ENCODE measurements at regions not wholly inside any gene's neighbourhood (a gene's known extent, or its start where the extent isn't known, plus 50 kb on each side); places are given as distances from the start of the nearest gene placed in this dataset.

DNA sequence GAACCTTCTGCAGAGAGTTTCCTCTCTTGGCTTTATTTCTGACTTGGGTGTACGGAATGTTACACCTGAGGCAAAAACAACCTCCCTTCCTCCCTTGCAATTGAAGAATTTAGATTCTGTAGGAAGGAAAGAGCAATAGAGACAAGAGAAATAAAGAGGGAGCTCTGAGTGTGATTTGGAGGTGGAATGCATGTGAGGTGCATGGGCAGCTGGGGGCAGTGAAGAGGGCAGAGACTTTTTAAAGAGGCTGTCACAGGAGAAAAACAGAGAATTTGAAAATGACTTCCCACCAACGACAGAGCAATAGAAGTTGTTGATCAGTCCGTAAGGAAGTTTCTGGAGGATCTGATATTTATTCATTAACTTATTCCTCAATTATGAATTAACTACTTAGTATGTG, 172.0 kb upstream of the B3GALT2 start:
- no peak for DNase-seq (ENCODE audit: low read depth)
- TF ChIP-seq, protein P1, sequence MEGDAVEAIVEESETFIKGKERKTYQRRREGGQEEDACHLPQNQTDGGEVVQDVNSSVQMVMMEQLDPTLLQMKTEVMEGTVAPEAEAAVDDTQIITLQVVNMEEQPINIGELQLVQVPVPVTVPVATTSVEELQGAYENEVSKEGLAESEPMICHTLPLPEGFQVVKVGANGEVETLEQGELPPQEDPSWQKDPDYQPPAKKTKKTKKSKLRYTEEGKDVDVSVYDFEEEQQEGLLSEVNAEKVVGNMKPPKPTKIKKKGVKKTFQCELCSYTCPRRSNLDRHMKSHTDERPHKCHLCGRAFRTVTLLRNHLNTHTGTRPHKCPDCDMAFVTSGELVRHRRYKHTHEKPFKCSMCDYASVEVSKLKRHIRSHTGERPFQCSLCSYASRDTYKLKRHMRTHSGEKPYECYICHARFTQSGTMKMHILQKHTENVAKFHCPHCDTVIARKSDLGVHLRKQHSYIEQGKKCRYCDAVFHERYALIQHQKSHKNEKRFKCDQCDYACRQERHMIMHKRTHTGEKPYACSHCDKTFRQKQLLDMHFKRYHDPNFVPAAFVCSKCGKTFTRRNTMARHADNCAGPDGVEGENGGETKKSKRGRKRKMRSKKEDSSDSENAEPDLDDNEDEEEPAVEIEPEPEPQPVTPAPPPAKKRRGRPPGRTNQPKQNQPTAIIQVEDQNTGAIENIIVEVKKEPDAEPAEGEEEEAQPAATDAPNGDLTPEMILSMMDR (IDR thresholded peaks at IDR 0.05; ENCODE audit: control insufficient read depth, insufficient read depth, low read depth, low read length, missing control alignments) = no peak
- H3K4me3 ChIP-seq (ENCODE audit: control insufficient read depth, low read depth, low read length) = no peak overlapping the region

DNA sequence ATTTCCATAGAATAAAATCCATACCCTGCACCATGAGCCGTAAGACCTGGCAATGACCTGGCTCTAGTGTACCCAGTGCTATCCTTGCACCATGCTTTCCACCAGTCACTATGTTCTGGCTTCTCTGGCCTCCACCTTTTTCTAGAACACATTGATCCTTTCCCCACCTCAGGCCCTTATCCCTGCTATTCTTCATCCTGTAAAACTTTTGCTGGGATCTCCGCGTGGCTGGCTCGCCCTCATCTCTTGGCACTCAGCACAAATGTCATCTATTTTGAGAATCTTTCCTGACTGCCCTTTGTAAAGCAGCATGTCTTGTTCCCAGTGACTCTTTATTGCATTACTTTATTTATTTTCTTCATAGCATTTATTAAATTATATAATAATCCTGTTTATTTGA, 169.8 kb upstream of the B3GALT2 start:
- H3K4me3 ChIP-seq (ENCODE audit: control insufficient read depth, low read depth, low read length) = no peak overlapping the region
- TF ChIP-seq, protein P1 (IDR thresholded peaks at IDR 0.05; ENCODE audit: control insufficient read depth, insufficient read depth, low read depth, low read length, missing control alignments) = no peak
- no peak for DNase-seq (ENCODE audit: low read depth)

DNA sequence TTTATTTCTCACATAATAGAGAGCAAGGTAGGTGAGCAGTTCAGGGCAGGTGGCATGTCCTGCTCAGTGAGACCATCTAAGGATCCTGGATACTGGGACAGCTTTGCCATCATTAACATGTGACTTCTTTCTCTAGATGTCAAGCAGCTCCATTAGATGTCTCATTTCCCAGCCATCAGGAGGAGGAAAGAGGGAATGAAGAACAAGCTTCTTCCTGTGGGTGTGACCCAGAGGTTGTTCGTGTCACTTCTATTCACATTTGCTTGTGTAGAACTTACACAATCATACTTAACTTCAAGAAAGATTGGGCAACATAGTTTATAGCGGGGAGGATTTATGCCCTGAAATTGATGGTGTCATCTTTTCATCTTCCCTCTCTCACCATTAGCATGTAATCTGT, 169.2 kb upstream of the B3GALT2 start:
- TF ChIP-seq, protein P1 (IDR thresholded peaks at IDR 0.05; ENCODE audit: control insufficient read depth, insufficient read depth, low read depth, low read length, missing control alignments) = no peak
- no peak for DNase-seq (ENCODE audit: low read depth)

DNA sequence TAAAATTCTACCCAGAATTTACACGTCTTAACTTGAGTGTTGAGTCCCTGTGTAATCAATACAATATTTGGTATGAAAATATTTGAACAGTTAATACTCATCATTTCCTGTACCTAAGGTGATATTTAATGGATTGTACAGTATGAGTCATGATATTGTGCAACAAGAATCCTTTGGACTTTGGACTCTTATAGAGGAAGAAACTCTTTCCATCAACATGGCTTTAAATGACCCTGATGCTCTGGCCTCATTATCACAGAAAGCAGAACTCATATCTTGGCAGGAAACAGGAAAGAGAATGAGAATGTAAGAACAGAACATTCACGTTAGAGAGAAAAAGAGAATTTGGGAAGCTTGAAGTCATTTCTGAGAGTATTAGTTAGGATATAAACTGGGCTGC, 168.8 kb upstream of the B3GALT2 start:
- no peak for DNase-seq (ENCODE audit: low read depth)
- no peak overlapping the region for H3K4me3 ChIP-seq (ENCODE audit: control insufficient read depth, low read depth, low read length)
- TF ChIP-seq, protein P1 (IDR thresholded peaks at IDR 0.05; ENCODE audit: control insufficient read depth, insufficient read depth, low read depth, low read length, missing control alignments) = no peak

More for the DNA sequence above, 169.2 kb upstream of the B3GALT2 start:
- H3K4me3 ChIP-seq (ENCODE audit: control insufficient read depth, low read depth, low read length) = no peak overlapping the region

DNA sequence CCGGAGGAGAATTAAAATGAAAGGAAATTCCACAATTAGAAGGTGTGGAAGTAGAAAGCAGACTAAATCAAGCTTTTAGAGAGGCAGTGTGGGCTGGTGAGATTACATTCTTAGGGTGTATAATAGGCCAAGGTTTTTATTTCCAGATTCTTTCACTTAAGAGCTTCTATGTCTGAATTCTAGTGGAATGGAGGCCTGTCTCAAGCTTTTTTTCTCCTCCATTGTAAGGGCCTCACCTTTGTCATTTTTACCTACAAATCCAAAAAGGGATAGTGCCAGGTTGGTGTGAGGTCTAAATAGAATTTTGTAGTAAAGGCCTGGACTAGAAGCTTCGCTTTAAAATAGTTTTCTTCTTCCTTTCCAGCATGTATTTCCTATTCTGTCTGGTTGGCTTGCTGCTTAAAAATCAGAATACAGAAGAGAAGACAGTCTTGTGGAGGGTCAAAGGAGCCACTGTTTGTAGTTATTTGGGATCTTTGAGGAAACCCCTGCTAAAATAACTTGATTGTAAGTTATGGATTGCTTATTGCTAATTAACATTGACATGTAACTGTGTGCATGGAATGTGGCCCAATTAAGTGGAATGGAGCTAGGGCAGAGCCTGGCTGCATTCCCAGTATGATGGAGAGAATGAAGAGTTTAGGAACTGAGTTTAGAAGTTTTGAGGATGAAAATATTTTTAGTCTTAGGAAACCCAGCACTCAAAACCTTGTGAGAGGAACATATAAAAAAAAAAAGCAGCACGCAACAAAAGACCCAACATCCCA, 162.5 kb upstream of the B3GALT2 start:
- H3K4me3 ChIP-seq (ENCODE audit: control insufficient read depth, low read depth, low read length) = no peak overlapping the region

DNA sequence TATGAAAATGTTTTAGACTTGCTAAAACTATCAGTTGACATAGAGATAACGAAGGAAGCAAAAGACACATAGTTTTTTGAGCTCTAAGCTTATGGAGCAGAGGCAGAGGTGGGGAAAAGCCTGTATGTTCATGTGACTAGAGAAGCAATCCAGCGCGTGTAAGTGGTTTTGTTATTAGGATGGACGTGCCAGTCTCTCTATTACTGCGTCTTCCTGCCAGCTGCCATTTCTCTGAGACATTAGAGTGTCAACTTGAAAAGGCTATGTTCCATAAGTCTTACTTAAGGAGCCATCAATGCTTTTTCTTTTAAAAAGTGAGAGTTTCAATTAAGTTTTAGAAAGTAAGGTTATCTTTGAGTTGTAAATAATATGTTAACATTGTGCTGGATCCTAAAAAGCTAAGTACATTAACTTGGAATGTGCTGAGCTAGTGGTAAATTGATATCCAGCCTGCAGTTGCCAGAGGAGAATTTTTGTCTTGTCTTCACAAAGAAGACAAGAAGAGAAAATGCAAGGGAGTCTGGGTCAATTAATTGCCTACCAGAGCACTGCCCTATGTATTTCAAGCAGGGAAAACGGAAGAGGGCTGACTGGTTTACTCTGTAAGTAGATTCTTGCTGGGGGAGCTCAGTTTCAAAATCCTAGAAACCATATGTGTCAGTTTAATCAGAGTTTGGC, 161.8 kb upstream of the B3GALT2 start:
- TF ChIP-seq, protein P1 (IDR thresholded peaks at IDR 0.05; ENCODE audit: control insufficient read depth, insufficient read depth, low read depth, low read length, missing control alignments) = no peak

More for the DNA sequence above, 162.5 kb upstream of the B3GALT2 start:
- DNase-seq (ENCODE audit: low read depth) = no peak
- TF ChIP-seq, protein P1 (IDR thresholded peaks at IDR 0.05; ENCODE audit: control insufficient read depth, insufficient read depth, low read depth, low read length, missing control alignments) = no peak

More for the DNA sequence above, 161.8 kb upstream of the B3GALT2 start:
- H3K4me3 ChIP-seq (ENCODE audit: control insufficient read depth, low read depth, low read length) = no peak overlapping the region
- DNase-seq (ENCODE audit: low read depth) = peak; percentile 17

All from AG09309 (cell line).